Endothelial cell of umbilical vein (primary cell): ENCODE measurements at regions not wholly inside any gene's neighbourhood (a gene's known extent, or its start where the extent isn't known, plus 50 kb on each side); places are given as distances from the start of the nearest gene placed in this dataset.

Experiments
- BruUV-seq: library from RNA; stranded (reverse); fragments of 400-500 nt; replicated peaks from 2 replicates; lab custom pipeline; 2021; lab: Mats Ljungman, UMichigan
- CTCF ChIA-PET: fragments of 300-600, 350-600 bp; sonication (Branson Sonifier 250); formaldehyde crosslinking; loops from one replicate; lab custom pipeline; 2021; ENCODE audit warnings: antibody characterized with exemption, inconsistent platforms; lab: Charles Lee
- POLR2A ChIA-PET: fragments of 300-600, 350-600 bp; sonication (Branson Sonifier 250); formaldehyde crosslinking; loops from one replicate; lab custom pipeline; 2021; ENCODE audit warnings: antibody characterized with exemption, inconsistent platforms; lab: Charles Lee
- DNase-seq: peaks from one replicate; pipeline ENCODE4 v3.0.0-alpha.2; 2011; ENCODE audit warnings: low read depth, low spot score
- FAIRE-seq: peaks from 2 replicates; lab custom pipeline; 2011; peaks lifted over from hg19 to GRCh38; lab: Jason Lieb, UNC
- H2AFZ ChIP-seq: 2 replicates; pipeline ENCODE4 v1.6.0; 2012; ENCODE audit warnings: low read depth, low read length, control low read depth, inconsistent platforms
- H3K27ac ChIP-seq: 2 replicates; pipeline ENCODE4 v1.5.1; 2011; ENCODE audit warnings: low read depth, mild to moderate bottlenecking, control low read depth, low read length, moderate library complexity; ENCODE audit not compliant: insufficient read depth
- H3K27me3 ChIP-seq, 2 experiments: 2 replicates each; pipeline versions ENCODE4 v1.6.0 to v1.6.1; 2011; ENCODE audit warnings: low read length in 2 of 2, mixed read lengths in 1 of 2; ENCODE audit not compliant: control insufficient read depth in 2 of 2, insufficient read depth in 2 of 2
- H3K36me3 ChIP-seq, 2 experiments: 2 replicates in 1 of 2; 3 replicates in 1 of 2; pipeline ENCODE4 v1.5.1; 2011; ENCODE audit warnings: low read length in 2 of 2, mild to moderate bottlenecking in 1 of 2, moderate library complexity in 1 of 2; ENCODE audit not compliant: control insufficient read depth in 2 of 2, insufficient read depth in 2 of 2; ENCODE audit errors: extremely low read depth in 1 of 2
- H3K4me1 ChIP-seq: 3 replicates; pipeline ENCODE4 v1.5.1; 2011; ENCODE audit warnings: mild to moderate bottlenecking, low read length; ENCODE audit not compliant: control insufficient read depth, insufficient read depth; ENCODE audit errors: extremely low read depth
- H3K4me2 ChIP-seq: 2 replicates; pipeline ENCODE4 v1.6.1; 2011; ENCODE audit warnings: low read length, control low read depth, mixed read lengths; ENCODE audit not compliant: insufficient read depth
- H3K4me3 ChIP-seq, 3 experiments: fragments of 200-600 bp in 1 of 3; sonication (generic), shearing (Covaris generic) in 1 of 3; replicated peaks in 1 of 3; 2 replicates each; pipeline ENCODE4 v1.5.1; 2011 to 2016; ENCODE audit warnings: control low read depth in 3 of 3, low read length in 3 of 3, mild to moderate bottlenecking in 2 of 3, inconsistent platforms in 1 of 3, low read depth in 1 of 3, moderate library complexity in 1 of 3; ENCODE audit not compliant: insufficient read depth in 1 of 3
- H3K79me2 ChIP-seq: 2 replicates; pipeline ENCODE4 v1.6.0; 2012; ENCODE audit warnings: low read length, inconsistent platforms; ENCODE audit not compliant: control insufficient read depth, insufficient read depth
- H3K9ac ChIP-seq: replicated peaks from 2 replicates; pipeline ENCODE3; 2011; ENCODE audit warnings: low read length, control low read depth; ENCODE audit not compliant: insufficient read depth; ENCODE audit errors: extremely low read depth
- H3K9me1 ChIP-seq: replicated peaks from 3 replicates; pipeline ENCODE4 v1.6.0; 2011; ENCODE audit warnings: mild to moderate bottlenecking, low read length; ENCODE audit not compliant: control insufficient read depth, insufficient read depth; ENCODE audit errors: extremely low read depth
- H3K9me3 ChIP-seq: replicated peaks from 2 replicates; pipeline ENCODE4 v1.5.1; 2012; ENCODE audit warnings: low read length, inconsistent platforms; ENCODE audit not compliant: control insufficient read depth, insufficient read depth
- H4K20me1 ChIP-seq: replicated peaks from 2 replicates; pipeline ENCODE3; 2011; ENCODE audit warnings: mild to moderate bottlenecking, low read length; ENCODE audit not compliant: control insufficient read depth, insufficient read depth; ENCODE audit errors: extremely low read depth
- CTCF ChIP-seq, 2 donors: IDR thresholded peaks; 1 replicate in 1 of 2; 2 replicates in 1 of 2; pipeline ENCODE4 v1.5.1; 2011; ENCODE audit warnings: low read length in 2 of 2, mild to moderate bottlenecking in 2 of 2, moderate library complexity in 2 of 2, control low read depth in 1 of 2, inconsistent platforms in 1 of 2, low read depth in 1 of 2; ENCODE audit not compliant: insufficient read depth in 1 of 2; ENCODE audit errors: extremely low read depth in 1 of 2
- EZH2 ChIP-seq: IDR thresholded peaks from 2 replicates; pipeline ENCODE4 v1.6.1; 2012; ENCODE audit warnings: borderline replicate concordance, low read depth, mild to moderate bottlenecking, moderate library complexity, low read length, inconsistent platforms; ENCODE audit not compliant: severe bottlenecking
- GATA2 ChIP-seq: IDR thresholded peaks from 2 replicates; pipeline ENCODE4 v1.7.0; 2011; ENCODE audit warnings: low read depth, mild to moderate bottlenecking, moderate library complexity, mixed read lengths, low read length; ENCODE audit not compliant: insufficient read length, insufficient read depth
- POLR2AphosphoS5 ChIP-seq: IDR thresholded peaks from 2 replicates; pipeline ENCODE4 v1.6.1; 2012; ENCODE audit warnings: low read depth, mild to moderate bottlenecking, control low read depth, low read length, moderate library complexity; ENCODE audit not compliant: insufficient read depth
- dilution Hi-C: fragments of 300-500 bp; cut with MboI; formaldehyde crosslinking; loops from one replicate; pipeline ENCODE4 v1.15.0; 2019; ENCODE audit warnings: low sequenced_read_pairs; ENCODE audit not compliant: extremely low pct_ligation_motif_present
- intact Hi-C: fragments of 100-400 bp; cut with micrococcal nuclease; formaldehyde crosslinking; loops from one replicate; pipeline ENCODE4 v1.10.0; 2022

GRCh38 chr3:171967932-171968678, 71.3 kb upstream of the FNDC3B start:
- POLR2A ChIA-PET = no interaction called here
- BruUV-seq = no TSS peak
- Histone ChIP-seq H3K27ac (peak overlapping the region; percentile 71), H3K79me2 (no peaks in the 10 kb centered on the region), H2AFZ (no peak overlapping the region), H3K9me1 (no peaks in the 10 kb centered on the region), H3K4me3 (no peak overlapping the region), H3K4me1 (peaks cover 20% of the 10 kb centered on the region), H3K36me3 (no peaks in the 10 kb centered on the region), H3K27me3 (no peaks in the 10 kb centered on the region), H3K4me2 (peak overlapping the region; percentile 74), H3K9me3 (no peaks in the 10 kb centered on the region), H4K20me1 (no peaks in the 10 kb centered on the region), H3K9ac (peak overlapping the region; percentile 33)
- no peak for TF ChIP-seq EZH2
- no peak for TF ChIP-seq CTCF (IDR thresholded peaks at IDR 0.05; ENCODE audit: extremely low read depth in 1 of 2, insufficient read depth in 1 of 2, low read depth in 1 of 2, low read length in 2 of 2)
- peak; percentile 53 for TF ChIP-seq GATA2
- peak; percentile 50 for TF ChIP-seq POLR2AphosphoS5
- dilution Hi-C loops (no loop called here), intact Hi-C loops (loop anchor here (1.0 to 10.0 kb wide), 6 partner anchors 14 to 317 kb away; partner anchors contain the start of gene FNDC3B)
- CTCF ChIA-PET = interaction anchor here (0.8 to 1.5 kb wide), 5 partner anchors 90 to 373 kb away, joined by 3 to 4 read pairs (median 3); no protein-coding TSS in a partner anchor
- FAIRE-seq (peak; percentile 12), DNase-seq (peak; percentile 84)
